Hepatocyte (in vitro differentiated cells): ENCODE measurements at regions not wholly inside any gene's neighbourhood (a gene's known extent, or its start where the extent isn't known, plus 50 kb on each side); places are given as distances from the start of the nearest gene placed in this dataset.

ENCODE experiments used
- DNase-seq: peaks from one replicate; pipeline ENCODE4 v3.0.0-alpha.2; 2016; ENCODE audit warnings: low spot score
- H2AFZ ChIP-seq: fragments of 200-600 bp; sonication (generic); 2 replicates; pipeline ENCODE4 v1.6.0; 2016; ENCODE audit warnings: antibody characterized with exemption, mild to moderate bottlenecking
- H3K27ac ChIP-seq: fragments of 200-600 bp; sonication (generic); 2 replicates; pipeline ENCODE4 v1.5.1; 2016; ENCODE audit warnings: mild to moderate bottlenecking
- H3K27me3 ChIP-seq: fragments of 200-600 bp; sonication (generic); 2 replicates; pipeline ENCODE4 v1.6.1; 2016
- H3K36me3 ChIP-seq: fragments of 200-600 bp; sonication (generic); replicated peaks from 2 replicates; pipeline ENCODE4 v1.5.1; 2016; ENCODE audit warnings: low read depth; ENCODE audit not compliant: insufficient read depth
- H3K4me1 ChIP-seq: fragments of 200-600 bp; sonication (generic); 2 replicates; pipeline ENCODE4 v1.5.1; 2016; ENCODE audit warnings: mild to moderate bottlenecking, moderate library complexity; ENCODE audit not compliant: insufficient read depth
- H3K4me2 ChIP-seq: fragments of 200-600 bp; sonication (generic); 2 replicates; pipeline ENCODE4 v1.6.0; 2016
- H3K4me3 ChIP-seq: fragments of 200-600 bp; sonication (generic); 2 replicates; pipeline ENCODE4 v1.5.1; 2016; ENCODE audit warnings: mild to moderate bottlenecking
- H3K79me2 ChIP-seq: fragments of 200-600 bp; sonication (generic); 2 replicates; pipeline ENCODE4 v1.6.0; 2017; ENCODE audit warnings: mild to moderate bottlenecking
- H3K9me2 ChIP-seq: fragments of 200-600 bp; sonication (generic); replicated peaks from 2 replicates; pipeline ENCODE4 v1.6.0; 2017; ENCODE audit warnings: mild to moderate bottlenecking; ENCODE audit not compliant: insufficient read depth
- H3K9me3 ChIP-seq: fragments of 200-600 bp; sonication (generic); 2 replicates; pipeline ENCODE4 v1.5.1; 2016; ENCODE audit warnings: low read depth, mild to moderate bottlenecking
- H4K20me1 ChIP-seq: fragments of 200-600 bp; sonication (generic); 2 replicates; pipeline ENCODE4 v1.6.0; 2016; ENCODE audit warnings: mild to moderate bottlenecking; ENCODE audit not compliant: insufficient read depth, poor library complexity, severe bottlenecking
- EZH2 ChIP-seq: fragments of 200-600 bp; sonication (generic); IDR thresholded peaks from 2 replicates; pipeline ENCODE4 v1.6.1; 2016; ENCODE audit warnings: antibody characterized with exemption, mild to moderate bottlenecking, borderline replicate concordance
- EZH2phosphoT487 ChIP-seq: fragments of 200-600 bp; sonication (generic); IDR thresholded peaks from one replicate; pipeline ENCODE4 v1.6.1; 2018; ENCODE audit warnings: antibody characterized with exemption, mild to moderate bottlenecking, low read depth, moderate library complexity; ENCODE audit not compliant: unreplicated experiment, severe bottlenecking
- WGBS: methylation state at CpG from one replicate; pipeline ENCODE4 v1.1.6; 2016; ENCODE audit warnings: low lambda C conversion rate; ENCODE audit errors: missing lambda C conversion rate; 5-methylcytosine and 5-hydroxymethylcytosine counted together
- TF ChIP-seq, protein P1 (sequence below): fragments of 200-600 bp; sonication (generic); IDR thresholded peaks from 2 replicates; pipeline ENCODE4 v1.5.1; 2016; ENCODE audit warnings: antibody characterized with exemption, mild to moderate bottlenecking; ENCODE audit not compliant: poor library complexity

DNA sequence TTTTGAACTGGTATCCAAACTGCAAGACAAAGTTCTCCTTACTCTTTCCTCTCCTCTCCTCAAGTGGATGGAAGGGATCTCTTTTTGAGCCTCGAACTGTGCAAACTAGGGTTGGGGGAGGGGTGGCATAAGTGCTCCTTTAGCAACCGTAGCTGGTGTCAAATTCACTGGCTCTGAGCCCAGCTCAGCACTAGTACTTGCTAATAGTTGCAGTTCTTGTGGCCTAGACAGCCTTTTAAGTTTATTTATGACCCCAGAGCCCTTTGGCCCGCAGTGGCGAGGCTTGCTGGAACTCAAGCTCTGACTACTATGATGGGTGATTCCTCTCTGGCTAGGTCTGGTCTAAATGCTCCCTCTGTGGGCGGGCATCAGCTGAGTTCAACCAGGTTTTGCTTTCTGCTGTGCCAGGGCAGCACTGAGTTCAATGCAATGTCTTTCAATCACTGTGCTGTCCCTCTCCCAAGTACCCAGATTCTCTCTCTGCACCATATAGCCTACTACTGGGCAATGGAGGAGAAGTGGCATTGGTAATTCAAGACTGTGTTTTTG, 528.4 kb upstream of the SYT4 start:
- no peaks in the 10 kb centered on the region for H3K27me3 ChIP-seq
- H3K9me3 ChIP-seq: no peaks in the 10 kb centered on the region
- no peaks in the 10 kb centered on the region for H3K79me2 ChIP-seq
- WGBS: 71% methylated on average over 5 of the region's 5 CpGs
- no peak overlapping the region for H3K4me2 ChIP-seq
- H4K20me1 ChIP-seq: no peaks in the 10 kb centered on the region
- no peak overlapping the region for H3K27ac ChIP-seq
- TF ChIP-seq, protein P1, sequence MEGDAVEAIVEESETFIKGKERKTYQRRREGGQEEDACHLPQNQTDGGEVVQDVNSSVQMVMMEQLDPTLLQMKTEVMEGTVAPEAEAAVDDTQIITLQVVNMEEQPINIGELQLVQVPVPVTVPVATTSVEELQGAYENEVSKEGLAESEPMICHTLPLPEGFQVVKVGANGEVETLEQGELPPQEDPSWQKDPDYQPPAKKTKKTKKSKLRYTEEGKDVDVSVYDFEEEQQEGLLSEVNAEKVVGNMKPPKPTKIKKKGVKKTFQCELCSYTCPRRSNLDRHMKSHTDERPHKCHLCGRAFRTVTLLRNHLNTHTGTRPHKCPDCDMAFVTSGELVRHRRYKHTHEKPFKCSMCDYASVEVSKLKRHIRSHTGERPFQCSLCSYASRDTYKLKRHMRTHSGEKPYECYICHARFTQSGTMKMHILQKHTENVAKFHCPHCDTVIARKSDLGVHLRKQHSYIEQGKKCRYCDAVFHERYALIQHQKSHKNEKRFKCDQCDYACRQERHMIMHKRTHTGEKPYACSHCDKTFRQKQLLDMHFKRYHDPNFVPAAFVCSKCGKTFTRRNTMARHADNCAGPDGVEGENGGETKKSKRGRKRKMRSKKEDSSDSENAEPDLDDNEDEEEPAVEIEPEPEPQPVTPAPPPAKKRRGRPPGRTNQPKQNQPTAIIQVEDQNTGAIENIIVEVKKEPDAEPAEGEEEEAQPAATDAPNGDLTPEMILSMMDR: no peak
- TF ChIP-seq EZH2phosphoT487 (no peak), EZH2 (no peak)
- no peak for DNase-seq
- no peak overlapping the region for H2AFZ ChIP-seq
- no peaks in the 10 kb centered on the region for H3K4me1 ChIP-seq
- no peaks in the 10 kb centered on the region for H3K9me2 ChIP-seq
- no peak overlapping the region for H3K4me3 ChIP-seq
- H3K36me3 ChIP-seq: no peaks in the 10 kb centered on the region

DNA sequence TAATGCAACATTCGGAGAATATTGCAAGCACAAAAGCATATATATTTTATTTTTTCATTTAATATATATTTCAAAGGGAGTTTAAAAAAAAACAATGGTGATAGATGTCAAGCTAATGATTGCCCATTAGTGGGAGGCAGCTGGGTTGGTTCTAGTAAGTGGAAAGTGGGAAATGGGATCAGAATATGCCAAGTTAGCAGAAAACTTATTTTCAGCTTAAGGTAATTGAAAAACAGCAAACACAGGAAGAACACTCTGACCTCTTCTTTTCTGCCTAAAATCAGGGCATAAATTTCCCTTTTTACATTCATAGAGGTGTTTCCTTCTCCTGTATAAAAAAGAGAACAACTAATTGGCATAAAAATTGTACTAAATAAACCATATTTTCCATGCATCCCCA, 535.3 kb upstream of the SYT4 start:
- no peak for DNase-seq
- H2AFZ ChIP-seq: no peak overlapping the region
- no peaks in the 10 kb centered on the region for H4K20me1 ChIP-seq
- no peaks in the 10 kb centered on the region for H3K27me3 ChIP-seq
- H3K4me1 ChIP-seq: no peaks in the 10 kb centered on the region
- H3K27ac ChIP-seq: no peak overlapping the region
- 94% methylated on average over 1 of the region's 1 CpG for WGBS
- no peaks in the 10 kb centered on the region for H3K79me2 ChIP-seq
- H3K4me3 ChIP-seq: no peak overlapping the region
- H3K36me3 ChIP-seq: no peaks in the 10 kb centered on the region
- no peaks in the 10 kb centered on the region for H3K9me3 ChIP-seq
- TF ChIP-seq, protein P1: no peak
- H3K9me2 ChIP-seq: no peaks in the 10 kb centered on the region
- H3K4me2 ChIP-seq: no peak overlapping the region

- no peaks in the 10 kb centered on the region for H3K9me2 ChIP-seq
- H3K4me1 ChIP-seq: no peaks in the 10 kb centered on the region
- no peak overlapping the region for H3K4me2 ChIP-seq
- H3K9me3 ChIP-seq: no peaks in the 10 kb centered on the region
- H3K27me3 ChIP-seq: no peaks in the 10 kb centered on the region
- no peak overlapping the region for H3K27ac ChIP-seq
- no peak for DNase-seq
- TF ChIP-seq EZH2 (no peak), EZH2phosphoT487 (no peak)
- TF ChIP-seq, protein P1: no peak
- no peaks in the 10 kb centered on the region for H3K36me3 ChIP-seq
- H3K4me3 ChIP-seq: no peak overlapping the region
- H2AFZ ChIP-seq: no peak overlapping the region
- 76% methylated on average over 1 of the region's 1 CpG for WGBS
- no peaks in the 10 kb centered on the region for H3K79me2 ChIP-seq
- no peaks in the 10 kb centered on the region for H4K20me1 ChIP-seq
These were observed 542.1 kb upstream of the SYT4 start for GRCh38 chr18:43819397-43819796.

- Histone ChIP-seq H3K4me2 (no peak overlapping the region), H3K9me3 (no peaks in the 10 kb centered on the region), H3K36me3 (no peaks in the 10 kb centered on the region), H3K9me2 (no peaks in the 10 kb centered on the region), H3K4me1 (no peaks in the 10 kb centered on the region), H3K27ac (no peak overlapping the region), H4K20me1 (no peaks in the 10 kb centered on the region), H2AFZ (no peak overlapping the region), H3K27me3 (no peaks in the 10 kb centered on the region), H3K4me3 (no peak overlapping the region), H3K79me2 (no peaks in the 10 kb centered on the region)
- TF ChIP-seq, protein P1: no peak
- TF ChIP-seq EZH2 (no peak), EZH2phosphoT487 (no peak)
- DNase-seq: no peak
- 75% methylated on average over 1 of the region's 1 CpG for WGBS
These were observed 542.6 kb upstream of the SYT4 start for GRCh38 chr18:43819873-43820272.
